ENCODE measurements at regions not wholly inside any gene's neighbourhood (a gene's known extent, or its start where the extent isn't known, plus 50 kb on each side); places are given as distances from the start of the nearest gene placed in this dataset.
A peak's percentile ranks its signal among the peaks of the same experiment; 100 is the strongest.

- no peak for DNase-seq
Observed at GRCh38 chr10:28812384-28813372, 135.4 kb downstream of the BAMBI start.

- no peak for DNase-seq
Observed at GRCh38 chr10:28815681-28816080, 138.4 kb downstream of the BAMBI start.

GRCh38 chr10:28822719-28823464, 145.6 kb downstream of the BAMBI start:
- no peak for DNase-seq

- no peak for DNase-seq
Observed at GRCh38 chr10:28823501-28824075, 146.3 kb downstream of the BAMBI start.

GRCh38 chr10:28833313-28833712, 156.0 kb downstream of the BAMBI start:
- no peak for DNase-seq

- no peak for DNase-seq
Observed at GRCh38 chr10:28836435-28836743, 159.1 kb downstream of the BAMBI start.

GRCh38 chr10:28837613-28838390, 160.5 kb downstream of the BAMBI start:
- DNase-seq, result no peak

- DNase-seq, result no peak
Observed at GRCh38 chr10:28838908-28839307, 161.6 kb downstream of the BAMBI start.

GRCh38 chr10:28839600-28840007, 162.3 kb downstream of the BAMBI start:
- no peak for DNase-seq

- no peak for DNase-seq
Observed at GRCh38 chr10:28840202-28840601, 162.9 kb downstream of the BAMBI start.

- no peak for DNase-seq
Observed at GRCh38 chr10:28840971-28841370, 163.7 kb downstream of the BAMBI start.

GRCh38 chr10:28841625-28842024, 164.3 kb downstream of the BAMBI start:
- DNase-seq, result peak; percentile 26

GRCh38 chr10:28842321-28842720, 165.0 kb downstream of the BAMBI start:
- no peak for DNase-seq

GRCh38 chr10:28845009-28845682, 167.8 kb downstream of the BAMBI start:
- DNase-seq, result no peak

GRCh38 chr10:28849309-28849708, 172.0 kb downstream of the BAMBI start:
- DNase-seq, result no peak

GRCh38 chr10:28849821-28850220, 172.5 kb downstream of the BAMBI start:
- no peak for DNase-seq

- no peak for DNase-seq
Observed at GRCh38 chr10:28850784-28851183, 173.5 kb downstream of the BAMBI start.

- DNase-seq, result no peak
Observed at GRCh38 chr10:28853195-28853594, 175.9 kb downstream of the BAMBI start.

GRCh38 chr10:28857164-28857563, 179.8 kb downstream of the BAMBI start:
- no peak for DNase-seq

- no peak for DNase-seq
Observed at GRCh38 chr10:28858646-28859045, 181.3 kb downstream of the BAMBI start.

- no peak for DNase-seq
Observed at GRCh38 chr10:28859791-28860190, 182.5 kb downstream of the BAMBI start.

GRCh38 chr10:28862219-28862618, 184.9 kb downstream of the BAMBI start:
- DNase-seq, result no peak
